Upper lobe of left lung (tissue), 6 donors: ENCODE measurements at regions not wholly inside any gene's neighbourhood (a gene's known extent, or its start where the extent isn't known, plus 50 kb on each side); places are given as distances from the start of the nearest gene placed in this dataset.

Experiments
- ATAC-seq, 2 donors: fragments of 200-7000 bp; cut with Tn5 transposase; one replicate each; pipeline ENCODE4 v1.9.1; 2022; ENCODE audit warnings: mild to moderate bottlenecking in 2 of 2, moderate library complexity in 2 of 2; ENCODE audit not compliant: low FRiP score in 2 of 2
- DNase-seq, 2 donors: peaks; one replicate each; pipeline ENCODE4 v3.0.0-alpha.2; 2019 to 2020
- H3K27ac ChIP-seq, 4 donors: fragments of 200-600 bp; sonication (generic); one replicate each; pipeline ENCODE4 v1.5.1; 2016 to 2019
- H3K27me3 ChIP-seq, 4 donors: fragments of 200-600 bp; sonication (generic); one replicate each; pipeline ENCODE4 v1.5.1; 2017 to 2019
- H3K36me3 ChIP-seq, 4 donors: fragments of 200-600 bp; sonication (generic); one replicate each; pipeline ENCODE4 v1.5.1; 2016 to 2019
- H3K4me1 ChIP-seq, 4 donors: fragments of 200-600 bp; sonication (generic); one replicate each; pipeline ENCODE4 v1.5.1; 2018 to 2019
- H3K4me3 ChIP-seq, 4 donors: fragments of 200-600 bp; sonication (generic); one replicate each; pipeline ENCODE4 v1.5.1; 2017 to 2019; ENCODE audit warnings: mild to moderate bottlenecking in 2 of 4, moderate library complexity in 1 of 4
- H3K9me3 ChIP-seq, 4 donors: fragments of 200-600 bp; sonication (generic); one replicate each; pipeline ENCODE4 v1.5.1; 2018 to 2019
- CTCF ChIP-seq, 6 experiments: fragments of 450-650 bp in 4 of 6; fragments of 200-600 bp in 2 of 6; sonication (generic) in 2 of 6; IDR thresholded peaks; one replicate each; pipeline ENCODE4 v1.5.1; 2016 to 2019; ENCODE audit warnings: antibody characterized with exemption in 6 of 6
- EP300 ChIP-seq, 4 donors: sonication (generic); formaldehyde crosslinking; IDR thresholded peaks; one replicate each; pipeline ENCODE4 v1.5.1; 2017; ENCODE audit warnings: antibody characterized with exemption in 4 of 4, control low read depth in 2 of 4
- POLR2A ChIP-seq, 4 donors: fragments of 450-650 bp; IDR thresholded peaks; one replicate each; pipeline ENCODE4 v1.5.1; 2016 to 2017; ENCODE audit warnings: antibody characterized with exemption in 4 of 4, mild to moderate bottlenecking in 2 of 4
- POLR2AphosphoS5 ChIP-seq, 2 donors: sonication (generic); formaldehyde crosslinking; IDR thresholded peaks; one replicate each; pipeline ENCODE4 v1.5.1; 2017; ENCODE audit warnings: antibody characterized with exemption in 2 of 2
- WGBS, 2 donors: methylation state at CpG; one replicate each; pipeline ENCODE4 v1.1.5; 2017 to 2018; 5-methylcytosine and 5-hydroxymethylcytosine counted together
- donor health status: DM: no; HTN: no; CAD: no; lungs with moderate emphysema.
- donor health status: DM: no; HTN: yes; CAD: no; lungs with severe emphysema.

GRCh38 chr10:8987712-8988111 is 933.2 kb downstream of the GATA3 start:
- DNase-seq (no peak), ATAC-seq (no peak)
- H3K4me1 ChIP-seq: no peaks in the 10 kb centered on the region
- TF ChIP-seq POLR2AphosphoS5 (IDR thresholded peaks at IDR 0.05): no peak
- H3K27me3 ChIP-seq: no peaks in the 10 kb centered on the region
- no peaks in the 10 kb centered on the region for H3K36me3 ChIP-seq
- no peak overlapping the region for H3K27ac ChIP-seq
- WGBS, 2 donors: 17 to 45% methylated on average over 1 of the region's 1 CpG
- no peaks in the 10 kb centered on the region for H3K9me3 ChIP-seq
- no peak overlapping the region for H3K4me3 ChIP-seq

- ATAC-seq (no peak), DNase-seq (no peak)
- Histone ChIP-seq H3K9me3 (no peaks in the 10 kb centered on the region), H3K27me3 (no peaks in the 10 kb centered on the region), H3K36me3 (no peaks in the 10 kb centered on the region), H3K4me1 (no peaks in the 10 kb centered on the region), H3K27ac (no peak overlapping the region), H3K4me3 (no peak overlapping the region)
- 71 to 72% methylated on average over 3 of the region's 3 CpGs for WGBS, 2 donors
- TF ChIP-seq POLR2A (IDR thresholded peaks at IDR 0.05) (no peak), POLR2AphosphoS5 (IDR thresholded peaks at IDR 0.05) (no peak), EP300 (IDR thresholded peaks at IDR 0.05) (no peak), CTCF (IDR thresholded peaks at IDR 0.05) (no peak)
Observed at GRCh38 chr10:8990280-8990987, 935.9 kb downstream of the GATA3 start.

GRCh38 chr10:8992009-8992408 is 937.5 kb downstream of the GATA3 start:
- Histone ChIP-seq H3K4me1 (no peaks in the 10 kb centered on the region), H3K27me3 (no peaks in the 10 kb centered on the region), H3K27ac (no peak overlapping the region), H3K4me3 (no peak overlapping the region), H3K36me3 (no peaks in the 10 kb centered on the region), H3K9me3 (no peaks in the 10 kb centered on the region)
- no peak for ATAC-seq
- 67 to 89% methylated on average over 1 of the region's 1 CpG for WGBS, 2 donors
- TF ChIP-seq POLR2AphosphoS5 (IDR thresholded peaks at IDR 0.05) (no peak), EP300 (IDR thresholded peaks at IDR 0.05) (no peak), CTCF (IDR thresholded peaks at IDR 0.05) (no peak), POLR2A (IDR thresholded peaks at IDR 0.05) (no peak)
- DNase-seq: no peak

GRCh38 chr10:8993864-8994263 is 939.4 kb downstream of the GATA3 start:
- H3K36me3 ChIP-seq: no peaks in the 10 kb centered on the region
- H3K27ac ChIP-seq: no peak overlapping the region
- H3K9me3 ChIP-seq: no peaks in the 10 kb centered on the region
- ATAC-seq (no peak), DNase-seq (no peak)
- H3K4me3 ChIP-seq: no peak overlapping the region
- WGBS, 2 donors: 59 to 60% methylated on average over 8 of the region's 8 CpGs
- H3K4me1 ChIP-seq: no peaks in the 10 kb centered on the region
- TF ChIP-seq CTCF (IDR thresholded peaks at IDR 0.05) (no peak), POLR2A (IDR thresholded peaks at IDR 0.05) (no peak), POLR2AphosphoS5 (IDR thresholded peaks at IDR 0.05) (no peak), EP300 (IDR thresholded peaks at IDR 0.05) (no peak)
- H3K27me3 ChIP-seq: no peaks in the 10 kb centered on the region

GRCh38 chr10:8998751-8999150 is 944.3 kb downstream of the GATA3 start:
- no peak overlapping the region for H3K4me3 ChIP-seq
- ATAC-seq: no peak
- no peak overlapping the region for H3K27ac ChIP-seq
- no peaks in the 10 kb centered on the region for H3K36me3 ChIP-seq
- no peaks in the 10 kb centered on the region for H3K4me1 ChIP-seq
- TF ChIP-seq EP300 (IDR thresholded peaks at IDR 0.05) (no peak), POLR2AphosphoS5 (IDR thresholded peaks at IDR 0.05) (no peak), CTCF (IDR thresholded peaks at IDR 0.05) (no peak), POLR2A (IDR thresholded peaks at IDR 0.05) (no peak)
- no peak for DNase-seq
- H3K27me3 ChIP-seq: no peaks in the 10 kb centered on the region
- H3K9me3 ChIP-seq: no peaks in the 10 kb centered on the region
